Ovary (tissue), 3 donors: ENCODE measurements at regions not wholly inside any gene's neighbourhood (a gene's known extent, or its start where the extent isn't known, plus 50 kb on each side); places are given as distances from the start of the nearest gene placed in this dataset.

Experiments
- CTCF ChIP-seq, 3 donors: fragments of 450-650 bp in 2 of 3; fragments of 200-600 bp in 1 of 3; IDR thresholded peaks; one replicate each; pipeline versions ENCODE4 v1.5.1 to v1.8.0; 2016 to 2022; ENCODE audit warnings: antibody characterized with exemption in 3 of 3, mild to moderate bottlenecking in 1 of 3
- EP300 ChIP-seq: sonication (generic); formaldehyde crosslinking; IDR thresholded peaks from one replicate; pipeline ENCODE4 v1.6.1; 2017; ENCODE audit warnings: antibody characterized with exemption
- donor health status: DM: no; HTN: no; CAD: no.

GRCh38 chr4:23333556-23333945, 556.3 kb downstream of the PPARGC1A start:
- TF ChIP-seq EP300 (no peak), CTCF (IDR thresholded peaks at IDR 0.05) (no peak)
